Ovary (tissue), 7 donors: ENCODE measurements at regions not wholly inside any gene's neighbourhood (a gene's known extent, or its start where the extent isn't known, plus 50 kb on each side); places are given as distances from the start of the nearest gene placed in this dataset.
"Not testable (repeated sequence)": the region's sequence is repeated elsewhere in the genome, so short reads cannot be mapped to it uniquely, and the experiment has no call there.

Source experiments
- DNase-seq, 5 donors: peaks; one replicate each; pipeline ENCODE4 v3.0.0-alpha.2; 2019 to 2020
- H3K27ac ChIP-seq, 2 donors: fragments of 200-600 bp; one replicate each; pipeline versions ENCODE4 v1.5.1 to v1.8.0; 2019 to 2022
- H3K27me3 ChIP-seq: fragments of 200-600 bp; one replicate; pipeline ENCODE4 v1.8.0; 2022
- H3K36me3 ChIP-seq: fragments of 200-600 bp; sonication (generic); one replicate; pipeline ENCODE4 v1.5.1; 2019
- H3K4me1 ChIP-seq: one replicate; pipeline ENCODE4 v1.8.1; 2013; ENCODE audit warnings: mild to moderate bottlenecking, moderate library complexity; ENCODE audit not compliant: insufficient read depth
- H3K4me3 ChIP-seq: fragments of 200-600 bp; sonication (generic); one replicate; pipeline ENCODE4 v1.5.1; 2017
- H3K9me3 ChIP-seq, 2 donors: fragments of 200-600 bp in 1 of 2; sonication (generic) in 1 of 2; one replicate each; pipeline versions ENCODE4 v1.5.1 to v1.8.1; 2013 to 2019; ENCODE audit warnings: mild to moderate bottlenecking in 1 of 2, moderate library complexity in 1 of 2
- EP300 ChIP-seq: sonication (generic); formaldehyde crosslinking; IDR thresholded peaks from one replicate; pipeline ENCODE4 v1.6.1; 2017; ENCODE audit warnings: antibody characterized with exemption
- POLR2A ChIP-seq: fragments of 450-650 bp; IDR thresholded peaks from one replicate; pipeline ENCODE4 v1.6.1; 2017; ENCODE audit warnings: antibody characterized with exemption, mild to moderate bottlenecking, moderate library complexity
- WGBS, 3 donors: extraction: QIAGEN DNeasy Blood & Tissue Kit in 1 of 3; methylation state at CpG; one replicate each; pipeline versions ENCODE4 v1.1.5 to v1.1.7; 2013 to 2017; 5-methylcytosine and 5-hydroxymethylcytosine counted together
- intact Hi-C, 4 donors: fragments of 100-400 bp; cut with DNase I; formaldehyde crosslinking; loops; one replicate each; pipeline versions ENCODE4 v1.11.0 to v1.15.1; 2022 to 2023
- TF ChIP-seq, protein P1 (sequence below), 3 donors: fragments of 450-650 bp in 2 of 3; fragments of 200-600 bp in 1 of 3; IDR thresholded peaks; one replicate each; pipeline versions ENCODE4 v1.5.1 to v1.8.0; 2016 to 2022; ENCODE audit warnings: antibody characterized with exemption in 3 of 3, mild to moderate bottlenecking in 1 of 3
- donor health status: DM: no; HTN: no; CAD: no; lungs with moderate emphysema.
- donor health status: DM: no; HTN: no; CAD: no.
- donor health status: Bipolar disorder and iron deficiency.
- donor health status: DM: no; HTN: no; CAD: no.
- donor health status: DM: yes; HTN: yes; CAD: no.

DNA sequence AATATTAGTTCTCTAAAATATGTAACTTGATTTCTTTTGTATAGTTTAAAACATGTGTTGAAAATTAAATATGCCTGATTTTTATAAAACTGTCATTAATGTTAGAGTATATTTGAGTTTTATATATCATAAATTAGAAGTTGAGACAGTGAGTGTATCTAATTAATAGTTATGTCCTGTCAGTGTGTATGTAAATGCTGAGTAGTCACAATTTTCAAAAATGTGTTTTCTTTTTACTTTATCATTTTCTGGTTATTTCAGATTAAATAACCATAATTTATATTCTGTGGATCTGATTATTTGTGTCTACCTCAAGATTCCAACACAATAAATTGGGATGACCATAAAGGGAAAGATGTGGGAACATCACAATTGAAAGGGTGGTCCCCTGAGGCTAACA, 82.7 kb upstream of the CXXC4 start:
- Histone ChIP-seq H3K9me3 (no peaks in the 10 kb centered on the region), H3K27me3 (no peaks in the 10 kb centered on the region), H3K4me1 (no peaks in the 10 kb centered on the region), H3K4me3 (no peak overlapping the region), H3K27ac (no peak overlapping the region), H3K36me3 (no peaks in the 10 kb centered on the region)
- TF ChIP-seq, protein P1, sequence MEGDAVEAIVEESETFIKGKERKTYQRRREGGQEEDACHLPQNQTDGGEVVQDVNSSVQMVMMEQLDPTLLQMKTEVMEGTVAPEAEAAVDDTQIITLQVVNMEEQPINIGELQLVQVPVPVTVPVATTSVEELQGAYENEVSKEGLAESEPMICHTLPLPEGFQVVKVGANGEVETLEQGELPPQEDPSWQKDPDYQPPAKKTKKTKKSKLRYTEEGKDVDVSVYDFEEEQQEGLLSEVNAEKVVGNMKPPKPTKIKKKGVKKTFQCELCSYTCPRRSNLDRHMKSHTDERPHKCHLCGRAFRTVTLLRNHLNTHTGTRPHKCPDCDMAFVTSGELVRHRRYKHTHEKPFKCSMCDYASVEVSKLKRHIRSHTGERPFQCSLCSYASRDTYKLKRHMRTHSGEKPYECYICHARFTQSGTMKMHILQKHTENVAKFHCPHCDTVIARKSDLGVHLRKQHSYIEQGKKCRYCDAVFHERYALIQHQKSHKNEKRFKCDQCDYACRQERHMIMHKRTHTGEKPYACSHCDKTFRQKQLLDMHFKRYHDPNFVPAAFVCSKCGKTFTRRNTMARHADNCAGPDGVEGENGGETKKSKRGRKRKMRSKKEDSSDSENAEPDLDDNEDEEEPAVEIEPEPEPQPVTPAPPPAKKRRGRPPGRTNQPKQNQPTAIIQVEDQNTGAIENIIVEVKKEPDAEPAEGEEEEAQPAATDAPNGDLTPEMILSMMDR (IDR thresholded peaks at IDR 0.05) = no peak
- no peak for TF ChIP-seq POLR2A
- no peak for TF ChIP-seq EP300
- no peak for DNase-seq
- intact Hi-C loops = no loop called here

DNA sequence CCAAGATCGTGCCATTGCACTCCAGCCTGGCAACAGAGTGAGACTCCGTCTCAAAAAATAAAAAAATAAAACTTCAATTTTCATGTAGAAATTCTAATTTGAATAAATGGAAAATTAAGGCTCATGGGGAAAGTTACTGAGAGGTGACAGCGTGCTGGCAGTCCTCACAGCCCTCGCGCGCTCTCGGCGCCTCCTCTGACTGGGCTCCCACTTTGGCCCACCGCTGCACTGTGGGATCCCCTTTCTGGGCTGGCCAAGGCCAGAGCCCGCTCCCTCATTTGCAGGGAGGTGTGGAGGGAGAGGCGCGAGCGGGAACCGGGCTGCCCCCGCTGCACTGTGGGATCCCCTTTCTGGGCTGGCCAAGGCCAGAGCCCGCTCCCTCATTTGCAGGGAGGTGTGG, 86.8 kb upstream of the CXXC4 start:
- DNase-seq, H3K36me3 ChIP-seq, intact Hi-C loops, H3K4me3 ChIP-seq, H3K27ac ChIP-seq, H3K27me3 ChIP-seq, H3K9me3 ChIP-seq, H3K4me1 ChIP-seq: not testable (repeated sequence)
- 95 to 97% (median 96%) methylated on average over 10 to 14 of the region's 16 CpGs for WGBS, 3 donors

DNA sequence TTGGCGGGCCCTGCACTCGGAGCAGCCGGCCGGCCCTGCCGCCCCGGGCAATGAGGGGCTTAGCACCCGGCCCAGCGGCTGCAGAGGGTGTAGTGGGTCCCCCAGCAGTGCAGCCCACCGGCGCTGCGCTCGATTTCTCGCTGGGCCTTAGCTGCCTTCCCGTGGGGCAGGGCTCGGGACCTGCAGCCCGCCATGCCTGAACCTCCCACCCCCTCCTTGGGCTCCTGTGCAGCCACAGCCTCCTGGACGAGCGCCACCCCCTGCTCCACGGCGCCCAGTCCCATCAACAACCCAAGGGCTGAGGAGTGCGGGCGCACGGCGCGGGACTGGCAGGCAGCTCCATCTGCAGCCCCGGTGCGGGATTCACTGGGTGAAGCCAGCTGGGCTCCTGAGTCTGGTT, 87.4 kb upstream of the CXXC4 start:
- H3K27me3 ChIP-seq, H3K27ac ChIP-seq, H3K36me3 ChIP-seq, H3K4me1 ChIP-seq, H3K9me3 ChIP-seq, DNase-seq, intact Hi-C loops, H3K4me3 ChIP-seq: not testable (repeated sequence)
- WGBS, 3 donors = 93 to 97% (median 96%) methylated on average over 27 of the region's 27 CpGs

DNA sequence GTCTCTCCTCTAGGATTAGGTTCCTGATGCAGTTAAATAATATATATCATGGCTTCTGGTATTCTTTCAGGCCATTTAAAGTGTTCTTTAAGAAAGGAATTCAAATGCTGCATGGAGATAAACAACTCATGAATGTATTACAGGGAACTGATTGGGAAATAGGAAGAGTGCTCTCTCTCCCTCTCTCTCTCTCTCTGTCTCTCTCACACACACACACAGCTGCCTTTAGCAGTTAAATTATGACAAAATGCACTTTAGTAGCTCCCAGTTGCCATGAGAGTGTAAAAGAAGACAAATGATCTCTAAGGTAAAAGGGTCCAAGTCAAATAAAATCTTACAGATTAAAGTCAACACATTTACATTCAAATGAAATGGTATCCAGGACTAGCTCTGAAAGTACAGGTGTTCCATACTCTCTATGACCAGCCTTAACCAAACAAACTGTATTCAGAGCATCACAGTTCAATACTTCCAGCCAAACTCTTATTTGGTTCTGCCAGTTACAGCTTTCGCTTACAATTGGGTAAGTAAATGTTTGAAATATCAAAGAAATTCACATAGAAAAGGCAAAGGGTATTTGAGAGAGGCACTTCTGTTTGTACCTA, 94.7 kb upstream of the CXXC4 start:
- intact Hi-C loops = no loop called here
- Histone ChIP-seq H3K27ac (no peak overlapping the region), H3K9me3 (no peaks in the 10 kb centered on the region), H3K4me3 (no peak overlapping the region), H3K36me3 (no peaks in the 10 kb centered on the region), H3K27me3 (no peaks in the 10 kb centered on the region), H3K4me1 (peaks cover 2% of the 10 kb centered on the region)
- TF ChIP-seq EP300 = no peak
- TF ChIP-seq, protein P1 (IDR thresholded peaks at IDR 0.05) = no peak
- TF ChIP-seq POLR2A = no peak
- WGBS, 3 donors = 90 to 100% (median 95%) methylated on average over 1 of the region's 1 CpG
- no peak for DNase-seq

DNA sequence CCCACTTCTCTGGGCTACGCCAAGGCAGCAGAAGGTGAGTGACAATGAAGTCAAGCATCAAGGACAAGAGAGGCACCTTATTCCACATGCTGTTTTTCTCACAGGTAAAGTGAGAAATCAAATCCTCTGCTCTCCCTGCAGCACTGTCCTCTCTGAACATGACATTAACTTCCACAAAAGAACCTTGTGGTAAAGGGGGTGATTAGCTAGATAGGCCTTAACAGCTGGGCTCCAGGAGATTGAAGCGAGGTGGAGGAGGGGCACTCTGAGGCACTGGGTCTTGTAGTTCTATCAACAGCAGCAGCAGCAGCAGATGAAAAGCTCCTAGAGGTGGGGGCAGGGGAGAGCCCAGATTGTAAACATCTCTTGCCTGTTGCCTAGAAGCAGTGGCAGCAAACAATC, 96.8 kb upstream of the CXXC4 start:
- TF ChIP-seq POLR2A = no peak
- TF ChIP-seq, protein P1 (IDR thresholded peaks at IDR 0.05) = no peak
- TF ChIP-seq EP300 = no peak
- H3K27ac ChIP-seq = no peak overlapping the region
- H3K4me3 ChIP-seq = no peak overlapping the region
- DNase-seq = peak in 2 of 5 donors; percentile 34 to 42
- intact Hi-C loops = no loop called here
- no peaks in the 10 kb centered on the region for H3K9me3 ChIP-seq
- peaks cover 2% of the 10 kb centered on the region for H3K4me1 ChIP-seq
- no peaks in the 10 kb centered on the region for H3K27me3 ChIP-seq
- H3K36me3 ChIP-seq = no peaks in the 10 kb centered on the region
- 33 to 53% (median 37%) methylated on average over 2 of the region's 2 CpGs for WGBS, 3 donors

DNA sequence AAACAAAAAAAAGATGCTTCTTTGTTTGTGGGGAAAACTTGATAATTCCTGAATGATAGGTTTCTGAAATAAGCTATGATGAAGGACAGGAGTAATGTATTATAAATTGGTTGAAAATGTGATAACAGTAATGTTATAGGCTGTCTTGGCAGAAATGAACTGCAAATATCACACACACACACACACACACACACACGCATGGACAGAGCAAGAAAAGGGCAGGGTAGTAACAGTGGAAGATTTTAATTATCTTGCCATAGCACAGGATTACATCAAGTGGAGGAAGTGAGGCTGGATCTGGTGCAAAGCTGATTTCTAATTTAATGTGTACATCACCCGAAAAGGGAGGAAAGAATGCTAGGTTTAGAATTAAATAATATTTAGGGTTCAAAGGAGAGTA, 97.5 kb upstream of the CXXC4 start:
- no peak for DNase-seq
- no peak for TF ChIP-seq POLR2A
- TF ChIP-seq, protein P1 (IDR thresholded peaks at IDR 0.05) = no peak
- TF ChIP-seq EP300 = no peak
- WGBS, 3 donors = 81 to 95% (median 84%) methylated on average over 2 of the region's 2 CpGs
- Histone ChIP-seq H3K9me3 (no peaks in the 10 kb centered on the region), H3K27me3 (no peaks in the 10 kb centered on the region), H3K36me3 (no peaks in the 10 kb centered on the region), H3K27ac (no peak overlapping the region), H3K4me1 (peaks cover 2% of the 10 kb centered on the region), H3K4me3 (no peak overlapping the region)
- intact Hi-C loops = no loop called here
